ENCODE measurements at regions not wholly inside any gene's neighbourhood (a gene's known extent, or its start where the extent isn't known, plus 50 kb on each side); places are given as distances from the start of the nearest gene placed in this dataset.

DNA sequence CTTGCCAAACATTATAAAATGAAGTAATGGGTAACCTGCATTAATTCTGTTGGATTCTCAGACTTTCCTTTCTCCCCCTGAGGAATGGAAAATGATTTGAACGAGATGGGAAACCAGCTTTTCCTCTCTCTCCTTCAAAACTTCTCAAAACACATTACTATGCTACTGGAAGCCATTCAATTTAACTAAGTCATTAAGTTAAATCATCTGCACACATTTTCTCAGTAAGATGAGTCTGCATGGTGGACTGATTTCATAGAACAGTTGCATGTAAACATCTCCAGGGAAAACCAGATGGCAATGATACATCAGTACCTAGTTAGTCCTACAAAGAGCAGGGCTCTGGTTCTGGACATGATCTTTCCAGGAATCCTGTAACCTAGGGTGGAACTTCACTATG lies 59.9 kb downstream of the BMP4 start:
- no peak for DNase-seq

- DNase-seq = no peak
Measured at GRCh38 chr14:53894456-53894855, 62.2 kb downstream of the BMP4 start.

GRCh38 chr14:53893374-53893773 lies 63.3 kb downstream of the BMP4 start:
- DNase-seq = no peak

DNA sequence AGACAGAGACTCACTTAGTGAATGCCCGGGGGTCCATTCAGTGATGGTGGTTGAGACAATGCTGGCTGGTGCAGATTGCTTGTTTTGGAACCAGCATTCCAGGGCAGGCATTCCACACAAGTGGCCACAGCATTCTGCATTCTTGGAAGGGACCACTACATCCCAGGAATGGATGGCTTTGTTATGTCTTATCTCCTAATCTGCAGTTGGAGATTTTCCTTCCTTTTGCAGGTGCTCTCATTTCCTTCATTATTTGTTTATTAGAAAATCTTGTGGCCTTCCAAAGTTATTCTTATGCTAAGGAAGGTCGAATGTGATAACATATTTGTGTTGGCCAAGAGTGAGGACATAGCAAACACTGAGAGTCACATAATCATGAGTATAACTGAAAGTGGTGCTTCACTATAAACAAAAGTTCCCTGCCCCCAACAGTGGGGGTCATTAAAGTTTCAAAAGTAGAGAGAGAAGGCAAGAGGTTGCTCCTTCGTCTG lies 66.0 kb downstream of the BMP4 start:
- DNase-seq = no peak

GRCh38 chr14:53888535-53889386 lies 67.9 kb downstream of the BMP4 start:
- DNase-seq = no peak

- no peak for DNase-seq
Measured at GRCh38 chr14:53885136-53885640, 71.4 kb downstream of the BMP4 start.

GRCh38 chr14:53884601-53885000 lies 72.0 kb downstream of the BMP4 start:
- DNase-seq = no peak

- DNase-seq = no peak
Measured at GRCh38 chr14:53883739-53884138, 72.9 kb downstream of the BMP4 start.

- no peak for DNase-seq
Measured at GRCh38 chr14:53882684-53883083, 73.9 kb downstream of the BMP4 start.

DNA sequence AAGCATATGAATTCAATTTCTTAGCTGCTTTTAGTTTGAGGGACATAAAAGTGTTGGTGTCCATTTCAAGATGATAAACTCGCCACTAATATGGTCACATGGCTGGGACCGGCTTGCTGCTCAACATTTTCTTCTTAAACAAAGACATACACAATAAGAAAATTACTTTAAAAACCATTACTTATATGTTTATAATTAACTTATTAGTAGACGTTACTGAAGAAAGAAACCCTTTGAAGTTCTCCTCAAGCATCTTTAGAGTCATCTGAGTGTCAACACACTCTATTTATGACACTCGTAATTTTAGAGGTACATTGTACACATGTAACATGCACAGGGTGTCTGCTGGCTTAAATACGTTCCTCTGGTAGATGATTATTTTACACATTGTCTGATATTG lies 74.7 kb downstream of the BMP4 start:
- DNase-seq = no peak

GRCh38 chr14:53881161-53881871 lies 75.3 kb downstream of the BMP4 start:
- no peak for DNase-seq

DNA sequence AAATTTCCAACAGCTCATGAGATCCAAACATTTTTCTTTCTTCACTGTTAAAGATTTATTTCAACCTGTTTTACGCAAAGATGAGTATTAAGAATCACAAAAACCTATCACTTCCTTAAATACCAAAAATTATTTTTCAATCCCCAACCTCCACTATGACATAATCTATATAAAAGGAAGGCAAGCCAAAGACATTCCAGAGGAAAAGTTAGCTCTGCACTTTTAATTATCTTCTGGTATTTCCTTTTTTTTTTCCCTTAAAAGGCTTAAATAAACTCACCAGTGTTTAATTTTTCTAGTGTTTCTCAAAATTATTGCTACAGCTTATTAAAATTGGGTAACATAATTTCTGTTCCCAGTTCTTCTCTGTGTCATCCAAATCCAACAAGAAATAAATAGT lies 75.9 kb downstream of the BMP4 start:
- DNase-seq = no peak

DNA sequence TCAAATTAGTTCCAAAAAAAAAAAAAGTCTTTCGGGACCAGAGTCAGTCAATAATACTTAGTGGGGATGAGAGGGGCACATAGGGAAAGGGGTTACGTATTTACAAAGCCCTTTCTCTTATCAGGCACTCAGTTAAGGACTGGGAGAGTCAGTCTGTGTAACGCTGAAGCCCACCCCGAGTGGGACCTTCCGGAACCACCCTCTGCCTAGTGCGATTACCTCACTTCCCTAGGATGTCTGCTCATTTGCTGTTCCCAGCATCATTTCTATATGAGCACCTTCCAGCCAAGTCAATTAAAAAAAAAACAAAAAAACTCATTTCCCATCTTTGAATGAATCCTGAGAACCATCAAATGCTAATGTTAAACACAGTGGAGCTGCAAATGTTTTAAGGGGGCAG lies 76.9 kb downstream of the BMP4 start:
- no peak for DNase-seq

- DNase-seq = no peak
Measured at GRCh38 chr14:53879022-53879686, 77.5 kb downstream of the BMP4 start.

DNA sequence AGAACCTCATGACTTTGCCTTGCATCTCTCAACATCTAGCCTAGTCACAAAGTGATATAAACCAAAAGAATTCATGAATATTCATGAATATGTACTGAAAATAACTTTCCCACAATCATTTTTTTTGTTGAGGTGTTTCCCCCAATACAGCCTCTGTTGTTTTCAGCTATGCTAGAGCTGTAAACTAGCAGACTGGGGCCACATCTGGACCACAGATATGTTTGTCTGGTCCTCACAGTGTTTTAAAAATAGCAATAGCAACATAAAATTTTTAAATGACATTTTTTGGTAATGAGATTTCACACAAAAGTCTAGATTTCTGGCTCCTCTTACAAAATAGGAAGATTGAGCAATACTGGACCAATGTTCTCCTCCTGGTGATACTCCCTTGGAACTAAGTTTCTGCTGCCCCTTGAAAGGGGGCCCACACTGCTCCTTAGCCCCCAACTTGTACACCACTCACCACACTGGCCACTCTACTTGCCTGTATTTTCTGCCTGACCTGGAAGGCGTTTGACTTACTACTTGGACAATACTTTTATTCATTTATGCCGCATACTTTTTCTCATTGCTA lies 81.2 kb downstream of the BMP4 start:
- DNase-seq = no peak

DNA sequence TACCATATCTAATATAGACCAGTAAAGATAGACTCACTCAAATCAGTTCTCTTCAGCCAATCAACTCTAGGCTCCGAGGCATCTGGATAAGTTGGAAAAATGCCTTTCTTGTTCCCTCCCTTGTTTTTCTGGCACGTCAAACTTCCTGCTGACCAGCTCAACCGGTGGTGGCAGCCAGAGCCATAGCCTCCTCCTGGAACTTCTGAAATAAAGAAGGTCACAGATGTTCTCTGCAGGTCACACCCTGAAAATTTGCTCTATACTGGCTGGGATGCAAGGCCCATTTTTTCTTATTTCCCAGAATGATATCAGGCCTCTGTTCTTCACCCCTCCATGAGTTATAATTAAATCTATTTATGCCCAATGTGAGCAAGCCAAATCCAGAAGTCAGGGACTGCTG lies 81.9 kb downstream of the BMP4 start:
- DNase-seq = no peak

GRCh38 chr14:53872681-53873089 lies 83.9 kb downstream of the BMP4 start:
- DNase-seq = no peak

- DNase-seq = no peak
Measured at GRCh38 chr14:53871951-53872350, 84.7 kb downstream of the BMP4 start.

GRCh38 chr14:53871011-53871410 lies 85.6 kb downstream of the BMP4 start:
- no peak for DNase-seq

DNA sequence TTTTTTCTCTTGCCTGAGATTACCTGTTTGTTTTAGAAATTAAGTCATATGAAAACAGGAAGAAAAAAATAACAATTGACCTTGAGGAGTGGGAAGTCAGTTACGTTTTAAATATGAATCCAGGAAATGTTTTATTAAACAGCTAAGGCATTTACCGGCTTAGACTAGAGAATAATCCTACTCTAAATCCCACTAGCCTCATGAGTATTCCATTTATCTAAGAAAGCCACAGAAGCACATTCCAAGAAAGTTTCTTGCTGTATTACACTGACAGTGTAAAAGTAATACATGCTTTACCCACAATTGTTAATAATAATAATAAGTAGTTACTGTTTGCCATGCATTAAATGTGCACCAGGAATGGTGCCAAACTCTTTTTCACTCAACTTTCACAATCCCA lies 90.9 kb downstream of the BMP4 start:
- no peak for DNase-seq

GRCh38 chr14:53861781-53862180 lies 94.8 kb downstream of the BMP4 start:
- no peak for DNase-seq

GRCh38 chr14:53858345-53858684 lies 98.3 kb downstream of the BMP4 start:
- DNase-seq = no peak

DNA sequence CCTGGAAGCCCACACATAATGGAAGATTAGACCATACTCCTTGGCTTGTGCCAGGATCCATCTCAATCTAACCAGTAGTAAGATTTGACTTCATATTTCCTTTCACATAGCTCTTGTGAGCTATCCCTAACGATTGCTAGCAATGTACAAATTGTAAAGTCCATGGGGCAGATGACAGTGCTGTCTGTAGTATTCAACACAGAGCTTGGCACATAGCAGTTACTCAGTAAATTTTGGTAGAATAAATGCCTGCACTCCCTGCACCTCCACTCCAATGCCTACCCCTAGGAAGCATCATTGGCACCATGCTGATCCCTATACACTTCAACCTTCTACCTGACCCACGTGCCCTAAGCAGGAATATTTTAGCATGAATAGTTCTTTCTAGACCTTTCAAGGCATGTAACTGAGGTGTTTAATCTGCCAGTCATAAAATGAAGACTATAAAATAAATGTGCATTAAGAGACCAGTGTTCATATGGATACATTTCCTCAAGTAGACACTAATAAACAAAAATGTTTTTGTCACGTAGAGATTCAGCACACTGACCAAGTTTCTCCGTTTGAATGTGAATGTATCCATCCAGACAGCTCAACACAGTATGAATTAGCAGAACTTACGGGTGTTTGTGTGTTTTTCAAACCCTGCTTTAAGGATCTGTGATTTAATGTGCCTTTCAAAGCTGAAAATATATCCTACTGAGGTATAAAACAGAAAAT lies 98.8 kb downstream of the BMP4 start:
- DNase-seq = no peak

All from NCI-H1092 treated with DMSO at 0.1 percent for 48 hours (cell line).